PC-3 (cell line): ENCODE measurements at regions not wholly inside any gene's neighbourhood (a gene's known extent, or its start where the extent isn't known, plus 50 kb on each side); places are given as distances from the start of the nearest gene placed in this dataset.

Source experiments
- ATAC-seq: fragments of 200-7000 bp; cut with Tn5 transposase; 2 replicates; pipeline ENCODE4 v1.9.1; 2020; ENCODE audit warnings: mild to moderate bottlenecking, moderate library complexity
- BruUV-seq: library from RNA; stranded (reverse); fragments of 400-500 nt; replicated peaks from 2 replicates; lab custom pipeline; 2021; lab: Mats Ljungman, UMichigan
- CTCF ChIA-PET: fragments of 300-600 bp; sonication (Branson Sonifier 250); formaldehyde crosslinking; loops from one replicate; lab custom pipeline; 2022; ENCODE audit warnings: antibody characterized with exemption; lab: Charles Lee
- POLR2A ChIA-PET: fragments of 300-600 bp; sonication (Branson Sonifier 250); formaldehyde crosslinking; loops from one replicate; lab custom pipeline; 2022; ENCODE audit warnings: antibody characterized with exemption; ENCODE audit not compliant: unreplicated experiment; lab: Charles Lee
- DNase-seq: peaks from one replicate; pipeline ENCODE4 v3.0.0-alpha.2; 2015
- H2AFZ ChIP-seq: fragments of 300-600 bp; sonication (generic); 2 replicates; pipeline ENCODE4 v1.6.0; 2016; ENCODE audit warnings: antibody characterized with exemption, low read length
- H3F3A ChIP-seq: fragments of 300-600 bp; sonication (generic); one replicate; pipeline ENCODE4 v1.6.0; 2017; ENCODE audit warnings: antibody characterized with exemption, low read length, control low read depth, mild to moderate bottlenecking; ENCODE audit not compliant: unreplicated experiment
- H3K27ac ChIP-seq: fragments of 300-600 bp; sonication (generic); 2 replicates; pipeline ENCODE4 v1.5.1; 2016; ENCODE audit warnings: mild to moderate bottlenecking, low read length
- H3K27me3 ChIP-seq: fragments of 300-600 bp; sonication (generic); 2 replicates; pipeline ENCODE4 v1.6.1; 2016; ENCODE audit warnings: low read length, mixed read lengths
- H3K36me3 ChIP-seq: fragments of 300-600 bp; sonication (generic); 2 replicates; pipeline ENCODE4 v1.6.1; 2016; ENCODE audit warnings: low read depth, mixed run types, low read length, mixed read lengths
- H3K4me1 ChIP-seq: fragments of 300-600 bp; sonication (generic); 2 replicates; pipeline ENCODE4 v1.5.1; 2016; ENCODE audit warnings: low read length; ENCODE audit not compliant: insufficient read depth
- H3K4me2 ChIP-seq: fragments of 300-600 bp; sonication (generic); 2 replicates; pipeline ENCODE4 v1.6.0; 2016; ENCODE audit warnings: low read length
- H3K4me3 ChIP-seq: fragments of 300-600 bp; sonication (generic); 2 replicates; pipeline ENCODE4 v1.5.1; 2016; ENCODE audit warnings: mild to moderate bottlenecking, low read length, mixed read lengths
- H3K79me2 ChIP-seq: fragments of 300-600 bp; sonication (generic); 2 replicates; pipeline ENCODE4 v1.6.1; 2017; ENCODE audit warnings: low read length, mixed read lengths
- H3K9ac ChIP-seq: fragments of 300-600 bp; sonication (generic); 2 replicates; pipeline ENCODE4 v1.6.0; 2016; ENCODE audit warnings: mild to moderate bottlenecking, low read length
- H3K9me2 ChIP-seq: fragments of 300-600 bp; sonication (generic); replicated peaks from 2 replicates; pipeline ENCODE4 v1.6.1; 2016; ENCODE audit warnings: mixed run types, low read length, mixed read lengths
- H3K9me3 ChIP-seq: fragments of 300-600 bp; sonication (generic); 2 replicates; pipeline ENCODE4 v1.6.1; 2016; ENCODE audit warnings: low read length, mixed read lengths
- H4K20me1 ChIP-seq: fragments of 300-600 bp; sonication (generic); 2 replicates; pipeline ENCODE4 v1.6.1; 2016; ENCODE audit warnings: low read length, mixed read lengths
- CTCF ChIP-seq: fragments of 300-600 bp; sonication (generic); conservative IDR thresholded peaks from 2 replicates; pipeline ENCODE4 v1.5.1; 2017; ENCODE audit warnings: antibody characterized with exemption, low read depth, mild to moderate bottlenecking, low read length
- EZH2 ChIP-seq: fragments of 300-600 bp; sonication (generic); IDR thresholded peaks from one replicate; pipeline ENCODE4 v1.6.1; 2017; ENCODE audit warnings: antibody characterized with exemption, mild to moderate bottlenecking, low read length; ENCODE audit not compliant: unreplicated experiment
- EZH2phosphoT487 ChIP-seq: fragments of 300-600 bp; sonication (generic); IDR thresholded peaks from 2 replicates; pipeline ENCODE4 v1.6.1; 2018; ENCODE audit warnings: mild to moderate bottlenecking, antibody characterized with exemption, low read length, borderline replicate concordance
- intact Hi-C: fragments of 100-400 bp; cut with micrococcal nuclease; formaldehyde crosslinking; loops from 2 replicates; pipeline ENCODE4 v1.9.0; 2023

- no peaks in the 10 kb centered on the region for H3K79me2 ChIP-seq
- ChIA-PET POLR2A (no interaction called here), CTCF (no interaction called here)
- no peaks in the 10 kb centered on the region for H3F3A ChIP-seq
- TF ChIP-seq EZH2, result no peak
- TF ChIP-seq EZH2phosphoT487, result no peak
- TF ChIP-seq CTCF, result no peak
- H3K4me3 ChIP-seq, result no peak overlapping the region
- no peak overlapping the region for H3K9ac ChIP-seq
- H3K4me1 ChIP-seq, result no peaks in the 10 kb centered on the region
- no peaks in the 10 kb centered on the region for H3K27me3 ChIP-seq
- H3K9me3 ChIP-seq, result no peaks in the 10 kb centered on the region
- no peaks in the 10 kb centered on the region for H3K36me3 ChIP-seq
- H3K9me2 ChIP-seq, result no peaks in the 10 kb centered on the region
- H4K20me1 ChIP-seq, result no peaks in the 10 kb centered on the region
- no peak overlapping the region for H2AFZ ChIP-seq
- no TSS peak for BruUV-seq
- no peak overlapping the region for H3K4me2 ChIP-seq
- no peak for DNase-seq
- no peak for ATAC-seq
- intact Hi-C loops, result no loop called here
- no peak overlapping the region for H3K27ac ChIP-seq
Measured at GRCh38 chr5:117249086-117249815, 674.6 kb upstream of the SEMA6A start.

- H3K9me2 ChIP-seq, result no peaks in the 10 kb centered on the region
- no peak overlapping the region for H3K27ac ChIP-seq
- no peak overlapping the region for H3K9ac ChIP-seq
- DNase-seq, result no peak
- H3K36me3 ChIP-seq, result no peaks in the 10 kb centered on the region
- intact Hi-C loops, result no loop called here
- no peaks in the 10 kb centered on the region for H3K27me3 ChIP-seq
- H3K4me1 ChIP-seq, result no peaks in the 10 kb centered on the region
- ATAC-seq, result no peak
- no TSS peak for BruUV-seq
- H3K79me2 ChIP-seq, result no peaks in the 10 kb centered on the region
- TF ChIP-seq EZH2phosphoT487 (no peak), EZH2 (no peak), CTCF (no peak)
- ChIA-PET POLR2A (no interaction called here), CTCF (no interaction called here)
- H3K4me2 ChIP-seq, result no peak overlapping the region
- no peak overlapping the region for H3K4me3 ChIP-seq
- H2AFZ ChIP-seq, result no peak overlapping the region
- H3K9me3 ChIP-seq, result no peaks in the 10 kb centered on the region
- H4K20me1 ChIP-seq, result no peaks in the 10 kb centered on the region
- H3F3A ChIP-seq, result no peaks in the 10 kb centered on the region
Measured at GRCh38 chr5:117246424-117246823, 671.8 kb upstream of the SEMA6A start.

- no peak for TF ChIP-seq EZH2phosphoT487
- ChIA-PET POLR2A (no interaction called here), CTCF (no interaction called here)
- Histone ChIP-seq H3K79me2 (no peaks in the 10 kb centered on the region), H3K36me3 (no peaks in the 10 kb centered on the region), H3K27ac (no peak overlapping the region), H4K20me1 (no peaks in the 10 kb centered on the region), H3K27me3 (no peaks in the 10 kb centered on the region), H3K4me2 (no peak overlapping the region), H3K9ac (no peak overlapping the region), H3K4me3 (no peak overlapping the region), H3F3A (no peaks in the 10 kb centered on the region), H2AFZ (no peak overlapping the region), H3K9me3 (no peaks in the 10 kb centered on the region), H3K4me1 (no peaks in the 10 kb centered on the region), H3K9me2 (no peaks in the 10 kb centered on the region)
- DNase-seq (no peak), ATAC-seq (no peak)
- intact Hi-C loops, result no loop called here
- no TSS peak for BruUV-seq
Measured at GRCh38 chr5:117245130-117245529, 670.5 kb upstream of the SEMA6A start.
